Naive thymus-derived CD4-positive, alpha-beta T cell (primary cell): ENCODE measurements at regions not wholly inside any gene's neighbourhood (a gene's known extent, or its start where the extent isn't known, plus 50 kb on each side); places are given as distances from the start of the nearest gene placed in this dataset.
A peak's percentile ranks its signal among the peaks of the same experiment; 100 is the strongest.

Source experiments
- ATAC-seq: fragments of 150-1000 bp; cut with Tn5 transposase; 2 replicates; pipeline ENCODE4 v1.10.0; 2021; ENCODE audit warnings: mild to moderate bottlenecking, moderate library complexity
- CTCF ChIA-PET: fragments of 350-600 bp; sonication (Branson Sonifier 250); formaldehyde crosslinking; loops from one replicate; lab custom pipeline; 2021; ENCODE audit warnings: antibody characterized with exemption; lab: Charles Lee
- POLR2A ChIA-PET: fragments of 350-600 bp; sonication (Branson Sonifier 250); formaldehyde crosslinking; loops from one replicate; lab custom pipeline; 2021; ENCODE audit warnings: antibody characterized with exemption, inconsistent platforms; lab: Charles Lee
- DNase-seq, 9 donors: peaks; one replicate each; pipeline versions ENCODE4 v3.0.0 to v3.0.0-alpha.2; 2020 to 2022; ENCODE audit warnings: mixed read lengths in 1 of 9
- H3K27ac ChIP-seq: one replicate; pipeline ENCODE4 v1.7.0; 2013; ENCODE audit warnings: mild to moderate bottlenecking, low read depth, low read length, moderate library complexity
- H3K27me3 ChIP-seq, 2 donors: one replicate each; pipeline ENCODE4 v1.7.0; 2013; ENCODE audit warnings: low read length in 2 of 2, mild to moderate bottlenecking in 2 of 2, moderate library complexity in 2 of 2; ENCODE audit not compliant: control insufficient read depth in 2 of 2, insufficient read depth in 2 of 2
- H3K36me3 ChIP-seq, 3 experiments: 1 replicate in 2 of 3; 2 replicates in 1 of 3; pipeline ENCODE4 v1.7.0; 2013; ENCODE audit warnings: low read length in 3 of 3, mild to moderate bottlenecking in 3 of 3, moderate library complexity in 1 of 3; ENCODE audit not compliant: insufficient read depth in 3 of 3, control insufficient read depth in 2 of 3
- H3K4me1 ChIP-seq, 2 donors: one replicate each; pipeline ENCODE4 v1.7.0; 2013; ENCODE audit warnings: low read length in 2 of 2, mild to moderate bottlenecking in 2 of 2, moderate library complexity in 1 of 2; ENCODE audit not compliant: control insufficient read depth in 2 of 2, insufficient read depth in 2 of 2
- H3K4me3 ChIP-seq: 2 replicates; pipeline ENCODE4 v1.7.0; 2013; ENCODE audit warnings: mild to moderate bottlenecking, low read length
- H3K9me3 ChIP-seq, 3 experiments: 1 replicate in 2 of 3; 2 replicates in 1 of 3; pipeline ENCODE4 v1.7.0; 2013; ENCODE audit warnings: low read length in 3 of 3; ENCODE audit not compliant: control insufficient read depth in 2 of 3
- H3K27ac Mint-ChIP-seq, 9 donors: one replicate each; pipeline ENCODE4 v1.8.0; 2020 to 2022; ENCODE audit warnings: mixed read lengths in 9 of 9, mild to moderate bottlenecking in 8 of 9, moderate library complexity in 5 of 9, inconsistent platforms in 2 of 9
- H3K27me3 Mint-ChIP-seq, 5 donors: one replicate each; pipeline ENCODE4 v1.8.0; 2021 to 2022; ENCODE audit warnings: mixed read lengths in 5 of 5, mild to moderate bottlenecking in 1 of 5
- H3K36me3 Mint-ChIP-seq, 5 donors: one replicate each; pipeline ENCODE4 v1.8.0; 2020 to 2022; ENCODE audit warnings: mixed read lengths in 5 of 5, mild to moderate bottlenecking in 3 of 5, inconsistent platforms in 1 of 5
- H3K4me1 Mint-ChIP-seq, 7 donors: one replicate each; pipeline ENCODE4 v1.8.0; 2020 to 2022; ENCODE audit warnings: mixed read lengths in 7 of 7, mild to moderate bottlenecking in 3 of 7, inconsistent platforms in 1 of 7
- H3K4me3 Mint-ChIP-seq, 10 donors: one replicate each; pipeline ENCODE4 v1.8.0; 2020 to 2022; ENCODE audit warnings: mild to moderate bottlenecking in 10 of 10, mixed read lengths in 10 of 10, moderate library complexity in 6 of 10, inconsistent platforms in 2 of 10
- H3K9me3 Mint-ChIP-seq, 11 donors: one replicate each; pipeline ENCODE4 v1.8.0; 2020 to 2022; ENCODE audit warnings: mixed read lengths in 11 of 11, mild to moderate bottlenecking in 4 of 11, inconsistent platforms in 1 of 11, moderate library complexity in 1 of 11
- intact Hi-C, 2 donors: fragments of 100-400 bp; cut with micrococcal nuclease; formaldehyde crosslinking; loops; one replicate each; pipeline ENCODE4 v1.15.1; 2023

DNA sequence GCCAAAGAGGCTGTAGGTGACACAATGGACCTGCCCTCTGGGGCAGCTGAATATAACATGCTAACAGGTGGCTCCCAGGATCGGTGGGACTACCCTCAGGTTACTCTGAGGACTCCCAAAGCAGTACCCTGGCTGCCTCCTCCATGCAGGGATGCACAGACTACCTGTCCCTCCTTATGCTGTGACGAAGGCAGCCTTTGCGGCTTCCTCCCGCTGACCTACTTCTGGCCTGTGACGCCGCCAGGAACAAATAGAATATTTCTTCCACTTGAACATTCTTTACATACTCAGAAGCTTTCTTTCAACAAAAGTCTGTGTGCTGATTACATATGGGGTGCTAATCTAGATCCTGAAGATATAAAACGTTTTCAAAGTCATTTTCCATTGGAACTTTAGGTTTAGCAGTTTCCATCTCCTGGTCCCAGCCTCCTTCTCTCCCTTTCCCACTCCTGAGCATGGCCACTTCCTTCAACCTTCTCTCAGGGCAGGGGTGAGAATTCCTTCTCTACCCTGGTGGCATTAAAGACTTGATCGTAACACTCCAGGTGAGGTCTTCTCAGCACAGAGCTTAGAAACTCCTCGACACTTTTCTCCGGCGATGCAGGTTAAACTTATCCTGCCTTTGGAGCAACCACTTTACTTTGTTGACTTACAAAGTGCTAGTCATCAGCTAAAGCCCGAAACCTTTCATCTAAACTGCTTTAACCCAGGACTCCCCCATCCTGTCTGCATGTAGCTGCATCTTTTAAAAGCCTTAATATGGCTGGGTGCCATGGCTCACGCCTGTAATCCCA is 58.9 kb upstream of the STK17B start:
- ChIA-PET POLR2A (interaction anchor here (0.6 to 10.7 kb wide), 18 partner anchors 8 to 75 kb away, joined by 3 to 97 read pairs (median 6); no protein-coding TSS in a partner anchor), CTCF (interaction anchor here (0.9 to 4.6 kb wide), 10 partner anchors 8 to 64 kb away, joined by 3 to 21 read pairs (median 4); no protein-coding TSS in a partner anchor)
- H3K27ac ChIP-seq, result peak overlapping the region; percentile 84
- Mint-ChIP-seq H3K4me3 (peak overlapping the region; percentile 49 to 85 (median 78)), H3K27me3 (no peaks in the 10 kb centered on the region), H3K4me1 (peaks cover 34 to 97% (median 91%) of the 10 kb centered on the region in 7 donors), H3K9me3 (peaks cover 0 to 5% (median 0%) of the 10 kb centered on the region in 11 donors), H3K27ac (peak overlapping the region; percentile 93 to 99 (median 97)), H3K36me3 (peaks cover 0 to 9% (median 3%) of the 10 kb centered on the region in 5 donors)
- H3K9me3 ChIP-seq, result no peaks in the 10 kb centered on the region
- ATAC-seq (peak; percentile 88), DNase-seq (peak in 8 of 9 donors; percentile 19 to 84 (median 78))
- H3K36me3 ChIP-seq, result no peaks in the 10 kb centered on the region
- H3K4me3 ChIP-seq, result peak overlapping the region; percentile 29
- H3K4me1 ChIP-seq, result peaks cover 36 to 81% of the 10 kb centered on the region in 2 donors
- intact Hi-C loops, result loop anchor here (1.0 to 10.0 kb wide), 4 partner anchors 10 to 1475 kb away; partner anchors contain the start of gene MARS2 (in 1 of the 2)
- H3K27me3 ChIP-seq, result no peaks in the 10 kb centered on the region

- Mint-ChIP-seq H3K4me1 (peaks cover 36 to 97% (median 89%) of the 10 kb centered on the region in 7 donors), H3K27ac (peak overlapping the region; percentile 89 to 99 (median 97)), H3K27me3 (no peaks in the 10 kb centered on the region), H3K4me3 (peak overlapping the region in 8 of 10 donors; percentile 29 to 71 (median 46)), H3K36me3 (peaks cover 0 to 11% (median 0%) of the 10 kb centered on the region in 5 donors), H3K9me3 (peaks cover 0 to 6% (median 0%) of the 10 kb centered on the region in 11 donors)
- ATAC-seq (no peak), DNase-seq (no peak)
- ChIA-PET POLR2A (interaction anchor here (0.6 to 10.7 kb wide), 26 partner anchors 8 to 1067 kb away, joined by 3 to 97 read pairs (median 5); partner anchors contain the start of gene STK17B), CTCF (interaction anchor here (0.8 to 3.1 kb wide), 8 partner anchors 10 to 156 kb away, joined by 3 to 17 read pairs (median 4); no protein-coding TSS in a partner anchor)
- Histone ChIP-seq H3K4me3 (peak overlapping the region; percentile 19), H3K27ac (peak overlapping the region; percentile 84), H3K27me3 (no peaks in the 10 kb centered on the region), H3K9me3 (no peaks in the 10 kb centered on the region), H3K4me1 (peaks cover 31 to 72% of the 10 kb centered on the region in 2 donors), H3K36me3 (no peaks in the 10 kb centered on the region)
- intact Hi-C loops, result loop anchor here in 1 of 2 donors (10.0 kb wide), 1 partner anchor 1472 kb away; the partner anchor contains the start of gene MARS2
Observed at GRCh38 chr2:196233021-196233804, 61.8 kb upstream of the STK17B start.

DNA sequence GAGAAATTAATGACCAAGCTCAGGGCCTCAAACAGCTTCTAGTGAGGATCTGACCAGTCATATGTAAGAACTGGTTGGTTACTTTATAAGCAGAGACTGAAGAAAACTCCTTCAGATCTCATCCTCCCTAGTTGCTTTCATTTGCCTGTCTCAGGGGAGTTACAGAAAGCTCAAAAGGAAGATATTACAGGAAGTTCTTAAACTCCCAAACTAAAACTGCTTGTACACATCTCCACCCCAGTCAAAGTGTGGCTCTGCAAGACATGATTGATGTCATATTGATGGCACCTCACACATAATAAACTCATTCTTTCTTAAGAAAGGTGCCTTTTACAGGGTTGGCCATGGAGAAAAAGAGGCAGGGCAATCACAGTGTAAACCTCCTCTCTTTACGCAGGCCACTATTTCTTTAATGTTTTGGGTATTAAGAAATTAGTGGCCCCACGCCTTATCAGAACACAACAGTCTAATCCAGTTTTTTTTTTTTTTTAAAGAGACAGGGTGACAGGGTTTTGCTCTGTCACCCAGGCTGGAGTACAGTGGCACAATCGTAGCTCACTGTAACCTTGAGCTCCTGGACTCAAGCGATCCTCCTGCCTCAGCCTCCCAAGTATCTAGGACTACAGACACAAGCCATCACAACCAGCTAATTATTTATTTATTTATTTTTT is 62.6 kb upstream of the STK17B start:
- Mint-ChIP-seq H3K27ac (peak overlapping the region; percentile 89 to 99 (median 97)), H3K4me1 (peaks cover 36 to 97% (median 89%) of the 10 kb centered on the region in 7 donors), H3K27me3 (no peaks in the 10 kb centered on the region), H3K9me3 (peaks cover 0 to 6% (median 0%) of the 10 kb centered on the region in 11 donors), H3K4me3 (peak overlapping the region; percentile 17 to 71 (median 42)), H3K36me3 (peaks cover 0 to 14% (median 0%) of the 10 kb centered on the region in 5 donors)
- Histone ChIP-seq H3K4me3 (peak overlapping the region; percentile 19), H3K36me3 (no peaks in the 10 kb centered on the region), H3K9me3 (no peaks in the 10 kb centered on the region), H3K4me1 (peaks cover 39 to 72% of the 10 kb centered on the region in 2 donors), H3K27me3 (no peaks in the 10 kb centered on the region), H3K27ac (peak overlapping the region; percentile 84)
- DNase-seq, result peak in 7 of 9 donors; percentile 31 to 68 (median 58)
- ChIA-PET POLR2A (interaction anchor here (0.6 to 10.7 kb wide), 19 partner anchors 8 to 132 kb away, joined by 3 to 97 read pairs (median 4); partner anchors contain the start of gene STK17B), CTCF (interaction anchor here (0.6 to 3.1 kb wide), 12 partner anchors 11 to 872 kb away, joined by 3 to 17 read pairs (median 4); no protein-coding TSS in a partner anchor)
- intact Hi-C loops, result loop anchor here in 1 of 2 donors (1.0 to 10.0 kb wide), 3 partner anchors 8 to 1471 kb away; partner anchors contain the start of gene MARS2
- peak; percentile 63 for ATAC-seq

DNA sequence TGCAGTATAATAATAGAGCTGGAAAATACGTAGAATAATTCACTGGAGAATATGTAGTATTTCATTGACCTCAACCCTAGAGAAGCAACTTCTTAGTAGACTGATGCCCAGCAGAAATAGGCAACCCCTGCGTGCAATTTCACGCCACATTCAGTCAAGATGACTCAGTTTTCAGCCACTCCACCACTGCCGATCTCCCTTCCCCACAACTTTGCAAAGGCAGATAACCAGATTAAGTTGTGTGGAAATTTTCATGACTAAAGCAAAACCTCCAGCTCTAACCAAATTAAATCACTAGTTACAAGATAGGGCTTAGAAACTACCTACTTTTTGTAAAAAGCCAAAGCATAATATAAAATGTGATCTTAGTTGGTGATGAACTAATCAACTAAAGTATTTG is 63.3 kb upstream of the STK17B start:
- DNase-seq (peak in 1 of 9 donors; percentile 60), ATAC-seq (peak; percentile 25)
- no peaks in the 10 kb centered on the region for H3K36me3 ChIP-seq
- H3K36me3 Mint-ChIP-seq, result peaks cover 0 to 15% (median 0%) of the 10 kb centered on the region in 5 donors
- no peaks in the 10 kb centered on the region for H3K27me3 ChIP-seq
- H3K9me3 Mint-ChIP-seq, result peaks cover 0 to 6% (median 0%) of the 10 kb centered on the region in 11 donors
- no peaks in the 10 kb centered on the region for H3K27me3 Mint-ChIP-seq
- peak overlapping the region; percentile 89 to 99 (median 94) for H3K27ac Mint-ChIP-seq
- peak overlapping the region in 8 of 10 donors; percentile 12 to 79 (median 43) for H3K4me3 Mint-ChIP-seq
- H3K4me1 ChIP-seq, result peaks cover 43 to 73% of the 10 kb centered on the region in 2 donors
- ChIA-PET POLR2A (interaction anchor here (0.6 to 10.7 kb wide), 10 partner anchors 11 to 67 kb away, joined by 3 to 97 read pairs (median 5); no protein-coding TSS in a partner anchor), CTCF (interaction anchor here (0.6 to 3.1 kb wide), 5 partner anchors 12 to 57 kb away, joined by 3 to 14 read pairs (median 5); no protein-coding TSS in a partner anchor)
- intact Hi-C loops, result loop anchor here in 1 of 2 donors (1.0 to 10.0 kb wide), 3 partner anchors 8 to 1470 kb away; partner anchors contain the start of gene MARS2
- H3K4me3 ChIP-seq, result no peak overlapping the region
- H3K27ac ChIP-seq, result peak overlapping the region; percentile 84
- H3K9me3 ChIP-seq, result no peaks in the 10 kb centered on the region
- peaks cover 43 to 97% (median 89%) of the 10 kb centered on the region in 7 donors for H3K4me1 Mint-ChIP-seq

DNA sequence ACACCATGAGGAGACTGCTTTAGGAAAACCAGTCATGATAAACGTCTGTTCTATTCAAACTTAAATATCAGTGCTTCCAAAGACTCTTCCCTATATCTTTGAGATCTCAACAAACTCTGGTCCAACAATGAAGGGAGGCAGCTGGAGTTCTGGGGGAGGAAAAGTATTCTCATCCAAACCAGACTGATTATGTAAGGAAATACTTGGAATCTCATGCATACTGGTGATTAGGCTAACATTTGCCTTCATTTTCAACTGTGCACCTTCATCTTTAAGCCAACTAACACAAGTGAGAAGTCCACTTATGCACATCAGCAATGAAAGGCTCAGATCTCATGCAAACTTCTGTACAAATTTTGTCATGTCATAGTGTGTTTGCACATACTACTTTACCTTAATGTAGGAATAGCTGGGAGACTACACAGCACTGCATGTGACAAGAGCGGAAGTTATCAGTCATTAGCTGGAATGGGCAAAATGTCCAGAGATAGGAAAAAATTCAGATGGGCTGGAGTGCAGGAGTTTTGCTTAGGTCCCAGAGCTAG is 67.5 kb upstream of the STK17B start:
- intact Hi-C loops, result loop anchor here in 1 of 2 donors (10.0 kb wide), 1 partner anchor 1466 kb away; the partner anchor contains the start of gene MARS2
- Mint-ChIP-seq H3K27me3 (no peaks in the 10 kb centered on the region), H3K36me3 (peaks cover 0 to 20% (median 0%) of the 10 kb centered on the region in 5 donors), H3K4me1 (peaks cover 51 to 90% (median 81%) of the 10 kb centered on the region in 7 donors), H3K27ac (peak overlapping the region; percentile 90 to 99 (median 97)), H3K9me3 (peaks cover 0 to 7% (median 0%) of the 10 kb centered on the region in 11 donors), H3K4me3 (peak overlapping the region; percentile 55 to 87 (median 76))
- Histone ChIP-seq H3K36me3 (no peaks in the 10 kb centered on the region), H3K4me1 (peaks cover 66 to 69% of the 10 kb centered on the region in 2 donors), H3K4me3 (peak overlapping the region; percentile 36), H3K9me3 (no peaks in the 10 kb centered on the region), H3K27ac (peak overlapping the region; percentile 71), H3K27me3 (no peaks in the 10 kb centered on the region)
- DNase-seq (no peak), ATAC-seq (no peak)
- ChIA-PET POLR2A (interaction anchor here (0.6 to 13.6 kb wide), 15 partner anchors 10 to 706 kb away, joined by 3 to 215 read pairs (median 8); partner anchors contain the start of gene STK17B), CTCF (interaction anchor here (0.7 to 3.4 kb wide), 13 partner anchors 9 to 162 kb away, joined by 3 to 25 read pairs (median 4); no protein-coding TSS in a partner anchor)
